CD4-positive, alpha-beta T cell treated with Interleukin-15 for 1 hour (primary cell): ENCODE measurements at regions not wholly inside any gene's neighbourhood (a gene's known extent, or its start where the extent isn't known, plus 50 kb on each side); places are given as distances from the start of the nearest gene placed in this dataset.
"Not testable (repeated sequence)": the region's sequence is repeated elsewhere in the genome, so short reads cannot be mapped to it uniquely, and the experiment has no call there.

Experiments used
- DNase-seq: peaks from one replicate; pipeline ENCODE4 v3.0.0-alpha.2; 2020

GRCh38 chr20:48215536-48215935 is 430.3 kb upstream of the SULF2 start:
- DNase-seq: no peak

GRCh38 chr20:48214601-48215000 is 429.3 kb upstream of the SULF2 start:
- DNase-seq: no peak

- DNase-seq: not testable (repeated sequence)
Observed at GRCh38 chr20:48213635-48214034, 428.4 kb upstream of the SULF2 start.

GRCh38 chr20:48212806-48213509 is 427.7 kb upstream of the SULF2 start:
- no peak for DNase-seq

- DNase-seq: no peak
Observed at GRCh38 chr20:48211847-48212246, 426.6 kb upstream of the SULF2 start.

- DNase-seq: no peak
Observed at GRCh38 chr20:48211238-48211637, 426.0 kb upstream of the SULF2 start.

GRCh38 chr20:48210111-48211027 is 425.1 kb upstream of the SULF2 start:
- DNase-seq: no peak

GRCh38 chr20:48209102-48209501 is 423.8 kb upstream of the SULF2 start:
- no peak for DNase-seq

GRCh38 chr20:48208176-48208575 is 422.9 kb upstream of the SULF2 start:
- DNase-seq: no peak

GRCh38 chr20:48207505-48207904 is 422.2 kb upstream of the SULF2 start:
- no peak for DNase-seq

GRCh38 chr20:48205786-48206185 is 420.5 kb upstream of the SULF2 start:
- no peak for DNase-seq

- DNase-seq: no peak
Observed at GRCh38 chr20:48205281-48205782, 420.1 kb upstream of the SULF2 start.

- no peak for DNase-seq
Observed at GRCh38 chr20:48204499-48204898, 419.2 kb upstream of the SULF2 start.

- no peak for DNase-seq
Observed at GRCh38 chr20:48203252-48203651, 418.0 kb upstream of the SULF2 start.

GRCh38 chr20:48202334-48203113 is 417.2 kb upstream of the SULF2 start:
- DNase-seq: no peak

GRCh38 chr20:48201885-48202284 is 416.6 kb upstream of the SULF2 start:
- DNase-seq: no peak

GRCh38 chr20:48201188-48201587 is 415.9 kb upstream of the SULF2 start:
- no peak for DNase-seq

GRCh38 chr20:48198929-48199451 is 413.7 kb upstream of the SULF2 start:
- DNase-seq: no peak

- no peak for DNase-seq
Observed at GRCh38 chr20:48197066-48197465, 411.8 kb upstream of the SULF2 start.

GRCh38 chr20:48196486-48196885 is 411.2 kb upstream of the SULF2 start:
- DNase-seq: no peak

- DNase-seq: no peak
Observed at GRCh38 chr20:48196001-48196400, 410.7 kb upstream of the SULF2 start.

GRCh38 chr20:48195121-48195870 is 410.0 kb upstream of the SULF2 start:
- no peak for DNase-seq
